NB4 (cell line): ENCODE measurements at regions not wholly inside any gene's neighbourhood (a gene's known extent, or its start where the extent isn't known, plus 50 kb on each side); places are given as distances from the start of the nearest gene placed in this dataset.

Experiments
- DNase-seq: peaks from one replicate; pipeline ENCODE4 v3.0.0; 2010; ENCODE audit warnings: low read depth
- H3K4me3 ChIP-seq: one replicate; pipeline ENCODE4 v1.5.1; 2011; ENCODE audit warnings: mild to moderate bottlenecking, low read depth, low read length, moderate library complexity
- CTCF ChIP-seq: IDR thresholded peaks from one replicate; pipeline ENCODE4 v1.5.1; 2012; ENCODE audit warnings: low read depth, low read length
- MAX ChIP-seq: IDR thresholded peaks from 2 replicates; pipeline ENCODE4 v1.6.1; 2011; ENCODE audit warnings: low read depth, low read length
- MYC ChIP-seq: IDR thresholded peaks from 2 replicates; pipeline ENCODE4 v1.6.1; 2011; ENCODE audit warnings: low read depth, low read length
- POLR2A ChIP-seq: IDR thresholded peaks from 2 replicates; pipeline ENCODE4 v1.6.1; 2011; ENCODE audit warnings: mild to moderate bottlenecking; ENCODE audit not compliant: insufficient read length; ENCODE audit errors: extremely low read depth

GRCh38 chr16:85495823-85496538 lies 117.1 kb upstream of the GSE1 start:
- TF ChIP-seq CTCF: no peak
- TF ChIP-seq MAX: no peak
- no peak for TF ChIP-seq POLR2A
- TF ChIP-seq MYC: no peak
- DNase-seq: no peak
- no peak overlapping the region for H3K4me3 ChIP-seq

- TF ChIP-seq POLR2A (no peak), MYC (no peak), MAX (no peak), CTCF (no peak)
- no peak for DNase-seq
- H3K4me3 ChIP-seq: no peak overlapping the region
Observed at GRCh38 chr16:85497622-85498314, 115.4 kb upstream of the GSE1 start.

GRCh38 chr16:85498607-85499006 lies 114.5 kb upstream of the GSE1 start:
- DNase-seq: no peak
- TF ChIP-seq MYC (no peak), MAX (no peak), POLR2A (no peak), CTCF (no peak)
- no peak overlapping the region for H3K4me3 ChIP-seq

- no peak for TF ChIP-seq MAX
- TF ChIP-seq CTCF: no peak
- no peak for TF ChIP-seq MYC
- no peak for TF ChIP-seq POLR2A
- no peak for DNase-seq
- no peak overlapping the region for H3K4me3 ChIP-seq
Observed at GRCh38 chr16:85500220-85500619, 112.9 kb upstream of the GSE1 start.

GRCh38 chr16:85501900-85502299 lies 111.2 kb upstream of the GSE1 start:
- no peak for DNase-seq
- TF ChIP-seq MAX (no peak), MYC (no peak), CTCF (no peak)
- no peak overlapping the region for H3K4me3 ChIP-seq
